HL-60 (cell line): ENCODE measurements at regions not wholly inside any gene's neighbourhood (a gene's known extent, or its start where the extent isn't known, plus 50 kb on each side); places are given as distances from the start of the nearest gene placed in this dataset.

Experiments used
- GABPA ChIP-seq: IDR thresholded peaks from 2 replicates; pipeline ENCODE4 v1.6.1; 2012; ENCODE audit warnings: low read depth
- POLR2AphosphoS5 ChIP-seq: IDR thresholded peaks from 2 replicates; pipeline ENCODE4 v1.6.1; 2012; ENCODE audit warnings: low read depth
- TF ChIP-seq, protein P1 (sequence below): IDR thresholded peaks from one replicate; pipeline ENCODE4 v1.5.1; 2011; ENCODE audit warnings: low read length, control low read depth, inconsistent platforms; ENCODE audit not compliant: insufficient read depth
- TF ChIP-seq, protein P2 (sequence below): IDR thresholded peaks from 2 replicates; pipeline ENCODE4 v1.6.1; 2012; ENCODE audit warnings: low read depth; ENCODE audit not compliant: insufficient replicate concordance

DNA sequence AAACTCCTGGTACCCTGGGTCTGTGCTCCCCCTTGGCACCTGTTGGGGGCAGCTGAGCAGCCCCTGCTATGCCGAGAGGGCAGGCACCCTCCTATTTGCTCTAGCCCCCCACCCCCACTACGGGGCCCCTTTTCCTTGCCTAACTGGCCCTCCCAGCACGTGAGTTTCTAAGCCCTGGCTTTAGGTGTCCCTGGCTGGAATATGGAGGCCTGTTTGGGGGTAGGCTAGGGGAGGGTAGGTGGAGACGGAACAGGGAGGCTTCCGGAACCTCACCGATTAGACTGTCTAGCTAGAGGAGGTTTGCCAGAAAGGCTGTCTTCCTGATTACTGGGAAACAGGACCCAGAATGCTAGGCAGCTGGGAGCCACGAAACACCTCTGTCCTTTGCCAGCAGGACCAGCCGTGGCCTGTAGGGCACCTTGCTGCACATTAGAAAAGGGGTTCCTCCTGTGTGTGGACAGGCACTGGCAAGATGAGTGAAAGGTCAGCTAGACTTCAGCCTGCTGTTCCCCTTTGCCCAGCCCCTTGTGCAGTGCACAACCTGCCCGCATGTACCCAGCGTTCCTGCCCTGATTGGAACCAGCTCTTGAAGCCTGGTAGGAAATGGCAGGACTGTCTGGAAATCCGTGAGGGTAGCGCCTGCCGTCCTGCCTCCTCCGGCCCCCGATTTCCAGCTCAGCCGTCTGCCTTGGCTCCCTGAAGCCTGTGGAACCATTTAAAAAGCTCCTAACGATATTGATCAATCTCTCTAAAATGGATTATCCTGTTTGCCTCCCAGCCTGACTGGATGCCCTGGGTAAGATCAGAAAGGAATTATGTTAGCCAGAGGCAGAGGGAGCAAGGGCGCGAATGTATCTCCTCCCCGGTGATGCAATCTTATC is 83.4 kb upstream of the GSE1 start:
- TF ChIP-seq, protein P1, sequence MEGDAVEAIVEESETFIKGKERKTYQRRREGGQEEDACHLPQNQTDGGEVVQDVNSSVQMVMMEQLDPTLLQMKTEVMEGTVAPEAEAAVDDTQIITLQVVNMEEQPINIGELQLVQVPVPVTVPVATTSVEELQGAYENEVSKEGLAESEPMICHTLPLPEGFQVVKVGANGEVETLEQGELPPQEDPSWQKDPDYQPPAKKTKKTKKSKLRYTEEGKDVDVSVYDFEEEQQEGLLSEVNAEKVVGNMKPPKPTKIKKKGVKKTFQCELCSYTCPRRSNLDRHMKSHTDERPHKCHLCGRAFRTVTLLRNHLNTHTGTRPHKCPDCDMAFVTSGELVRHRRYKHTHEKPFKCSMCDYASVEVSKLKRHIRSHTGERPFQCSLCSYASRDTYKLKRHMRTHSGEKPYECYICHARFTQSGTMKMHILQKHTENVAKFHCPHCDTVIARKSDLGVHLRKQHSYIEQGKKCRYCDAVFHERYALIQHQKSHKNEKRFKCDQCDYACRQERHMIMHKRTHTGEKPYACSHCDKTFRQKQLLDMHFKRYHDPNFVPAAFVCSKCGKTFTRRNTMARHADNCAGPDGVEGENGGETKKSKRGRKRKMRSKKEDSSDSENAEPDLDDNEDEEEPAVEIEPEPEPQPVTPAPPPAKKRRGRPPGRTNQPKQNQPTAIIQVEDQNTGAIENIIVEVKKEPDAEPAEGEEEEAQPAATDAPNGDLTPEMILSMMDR: no peak
- TF ChIP-seq POLR2AphosphoS5 (no peak), GABPA (no peak)
- TF ChIP-seq, protein P2, sequence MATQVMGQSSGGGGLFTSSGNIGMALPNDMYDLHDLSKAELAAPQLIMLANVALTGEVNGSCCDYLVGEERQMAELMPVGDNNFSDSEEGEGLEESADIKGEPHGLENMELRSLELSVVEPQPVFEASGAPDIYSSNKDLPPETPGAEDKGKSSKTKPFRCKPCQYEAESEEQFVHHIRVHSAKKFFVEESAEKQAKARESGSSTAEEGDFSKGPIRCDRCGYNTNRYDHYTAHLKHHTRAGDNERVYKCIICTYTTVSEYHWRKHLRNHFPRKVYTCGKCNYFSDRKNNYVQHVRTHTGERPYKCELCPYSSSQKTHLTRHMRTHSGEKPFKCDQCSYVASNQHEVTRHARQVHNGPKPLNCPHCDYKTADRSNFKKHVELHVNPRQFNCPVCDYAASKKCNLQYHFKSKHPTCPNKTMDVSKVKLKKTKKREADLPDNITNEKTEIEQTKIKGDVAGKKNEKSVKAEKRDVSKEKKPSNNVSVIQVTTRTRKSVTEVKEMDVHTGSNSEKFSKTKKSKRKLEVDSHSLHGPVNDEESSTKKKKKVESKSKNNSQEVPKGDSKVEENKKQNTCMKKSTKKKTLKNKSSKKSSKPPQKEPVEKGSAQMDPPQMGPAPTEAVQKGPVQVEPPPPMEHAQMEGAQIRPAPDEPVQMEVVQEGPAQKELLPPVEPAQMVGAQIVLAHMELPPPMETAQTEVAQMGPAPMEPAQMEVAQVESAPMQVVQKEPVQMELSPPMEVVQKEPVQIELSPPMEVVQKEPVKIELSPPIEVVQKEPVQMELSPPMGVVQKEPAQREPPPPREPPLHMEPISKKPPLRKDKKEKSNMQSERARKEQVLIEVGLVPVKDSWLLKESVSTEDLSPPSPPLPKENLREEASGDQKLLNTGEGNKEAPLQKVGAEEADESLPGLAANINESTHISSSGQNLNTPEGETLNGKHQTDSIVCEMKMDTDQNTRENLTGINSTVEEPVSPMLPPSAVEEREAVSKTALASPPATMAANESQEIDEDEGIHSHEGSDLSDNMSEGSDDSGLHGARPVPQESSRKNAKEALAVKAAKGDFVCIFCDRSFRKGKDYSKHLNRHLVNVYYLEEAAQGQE: no peak
